GM21737 (cell line): ENCODE measurements at regions not wholly inside any gene's neighbourhood (a gene's known extent, or its start where the extent isn't known, plus 50 kb on each side); places are given as distances from the start of the nearest gene placed in this dataset.
"Not testable (repeated sequence)": the region's sequence is repeated elsewhere in the genome, so short reads cannot be mapped to it uniquely, and the experiment has no call there.

Experiments
- ATAC-seq: cut with Tn5 transposase; IDR thresholded peaks from one replicate; pipeline ENCODE4 v1.9.1; 2021; ENCODE audit warnings: mild to moderate bottlenecking, moderate library complexity; ENCODE audit not compliant: unreplicated experiment

DNA sequence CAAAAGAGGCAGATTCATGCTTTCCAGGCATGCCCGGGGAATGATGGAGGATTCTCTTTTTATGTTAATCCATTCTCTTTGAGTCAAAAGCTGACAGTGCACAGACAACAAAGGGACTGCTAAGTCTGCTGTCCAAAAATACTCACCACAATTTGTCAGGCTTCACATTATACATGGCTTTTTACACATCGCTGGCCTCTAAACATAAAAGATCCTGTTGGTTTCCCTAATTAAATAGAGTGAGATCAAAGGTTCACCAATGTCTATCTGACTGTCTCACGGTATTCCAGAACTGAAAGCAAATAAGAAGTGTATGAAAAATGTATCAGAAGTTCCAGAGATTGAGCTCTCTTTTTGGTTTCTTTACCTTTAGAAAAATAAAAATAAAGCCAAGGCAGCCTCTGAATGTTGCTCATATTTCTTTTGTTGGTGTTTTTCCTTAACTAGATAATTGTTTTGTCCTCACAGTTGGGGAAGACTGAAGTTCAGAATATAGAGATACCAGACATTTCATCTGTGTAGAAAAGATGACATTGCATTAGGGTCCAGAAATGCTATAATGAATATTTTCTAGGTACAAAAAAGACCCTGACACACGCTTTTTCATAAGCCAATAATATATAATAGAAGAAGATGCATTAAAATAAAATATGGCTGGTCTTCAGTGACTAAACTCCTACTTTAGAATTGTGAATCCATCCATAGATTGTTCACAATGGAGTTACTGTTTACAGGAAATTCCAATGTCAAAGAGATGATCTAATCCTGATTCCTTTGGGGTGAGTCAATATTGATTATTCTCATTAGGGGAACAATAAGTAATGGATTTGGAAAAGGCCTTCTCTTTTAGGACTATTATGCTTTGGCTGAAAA is 688.2 kb upstream of the CDH6 start:
- no peak for ATAC-seq

DNA sequence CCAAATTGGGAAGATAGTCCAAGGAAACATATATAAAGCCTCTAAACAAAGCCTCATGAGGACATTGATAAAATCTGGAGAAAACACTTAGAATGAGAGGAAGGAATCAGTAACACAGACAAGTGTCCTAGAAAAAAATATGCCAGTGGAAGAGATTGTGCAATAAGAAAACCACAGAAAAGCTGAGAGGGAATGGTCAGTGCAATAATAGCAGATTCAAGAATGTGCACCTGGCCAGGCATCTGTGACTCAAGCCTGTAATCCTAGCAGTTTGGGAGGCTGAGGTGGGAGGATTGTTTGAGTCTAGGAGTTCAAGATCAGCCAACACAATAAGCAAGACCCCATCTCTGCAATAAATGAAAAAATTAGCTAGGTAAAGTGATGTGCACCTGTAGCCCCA is 691.2 kb upstream of the CDH6 start:
- ATAC-seq = no peak

- no peak for ATAC-seq
Measured at GRCh38 chr5:30501065-30501464, 692.4 kb upstream of the CDH6 start.

DNA sequence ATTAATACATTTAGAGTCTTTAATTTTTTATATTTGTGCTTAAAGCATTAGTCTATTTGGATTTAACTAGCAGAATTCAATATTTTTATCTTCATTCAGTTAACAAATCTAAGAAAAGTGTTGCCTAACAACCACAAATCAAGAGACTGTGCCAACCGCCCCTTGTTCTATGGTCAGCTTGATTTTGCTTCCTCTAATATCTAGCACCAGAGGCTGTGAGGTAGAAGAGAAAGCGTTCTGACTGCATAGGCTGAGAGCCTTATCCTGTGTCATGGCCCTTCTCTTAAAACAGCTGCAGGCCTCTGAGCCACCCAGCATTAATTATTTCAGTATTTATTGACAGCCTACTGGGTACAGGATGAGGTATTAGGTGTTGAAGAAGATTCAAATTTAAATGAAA is 693.0 kb upstream of the CDH6 start:
- ATAC-seq = no peak

GRCh38 chr5:30499402-30499801 is 694.1 kb upstream of the CDH6 start:
- ATAC-seq = no peak

DNA sequence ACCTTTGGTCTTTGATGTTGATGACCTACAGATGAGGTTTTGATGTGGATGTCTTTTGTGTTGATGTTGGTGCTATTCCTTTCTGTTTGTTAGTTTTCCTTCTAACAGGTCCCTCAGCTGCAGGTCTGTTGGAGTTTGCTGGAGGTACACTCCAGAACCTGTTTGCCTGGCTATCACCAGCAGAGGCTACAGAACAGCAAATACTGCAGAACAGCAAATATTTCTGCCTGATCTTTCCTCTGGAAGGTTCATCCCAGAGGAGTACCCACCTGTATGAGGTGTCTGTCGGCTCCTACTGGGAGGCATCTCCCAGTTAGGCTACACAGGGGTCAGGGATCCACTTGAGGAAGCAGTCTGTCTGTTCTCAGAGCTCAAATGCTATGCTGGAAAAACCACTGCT is 694.5 kb upstream of the CDH6 start:
- no peak for ATAC-seq

DNA sequence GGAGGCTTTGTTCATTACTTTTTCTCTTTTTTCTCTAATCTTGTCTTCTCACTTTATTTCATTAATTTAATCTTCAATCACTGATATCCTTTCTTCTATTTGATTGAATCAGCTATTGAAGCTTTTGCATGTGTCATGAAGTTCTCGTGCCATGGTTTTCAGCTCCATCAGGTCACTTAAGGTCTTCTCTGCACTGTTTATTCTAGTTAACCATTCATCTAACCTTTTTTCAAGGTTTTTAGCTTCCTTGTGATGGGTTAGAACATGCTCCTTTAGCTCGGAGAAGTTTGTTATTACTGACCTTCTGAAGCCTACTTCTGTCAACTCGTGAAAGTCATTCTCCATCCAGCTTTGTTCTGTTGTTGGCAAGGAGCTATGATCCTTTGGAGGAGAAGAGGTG is 695.0 kb upstream of the CDH6 start:
- not testable (repeated sequence) for ATAC-seq

GRCh38 chr5:30494113-30494512 is 699.4 kb upstream of the CDH6 start:
- not testable (repeated sequence) for ATAC-seq

- no peak for ATAC-seq
Measured at GRCh38 chr5:30479104-30479503, 714.4 kb upstream of the CDH6 start.

DNA sequence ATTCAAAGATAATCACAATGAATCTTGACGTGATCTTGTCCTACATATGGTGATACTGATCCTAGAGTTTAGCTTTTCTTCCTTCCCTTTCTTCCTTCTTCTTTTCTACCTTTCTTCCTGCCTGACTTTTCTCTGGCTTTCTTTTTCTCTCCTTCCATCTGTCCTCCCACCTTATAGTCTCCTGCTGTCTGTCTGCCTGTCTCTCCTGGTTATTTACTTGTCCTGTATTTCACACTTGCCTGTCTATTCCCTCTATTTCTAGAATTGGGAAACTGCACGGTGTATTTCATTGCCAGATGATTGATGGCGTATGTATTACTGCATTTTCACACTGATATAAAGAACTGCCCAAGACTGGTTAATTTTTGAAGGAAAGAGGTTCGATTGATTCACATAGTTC is 718.1 kb upstream of the CDH6 start:
- ATAC-seq = no peak

GRCh38 chr5:30469691-30470090 is 723.8 kb upstream of the CDH6 start:
- no peak for ATAC-seq

- ATAC-seq = no peak
Measured at GRCh38 chr5:30458681-30459080, 734.8 kb upstream of the CDH6 start.

GRCh38 chr5:30455484-30455883 is 738.0 kb upstream of the CDH6 start:
- not testable (repeated sequence) for ATAC-seq

- ATAC-seq = no peak
Measured at GRCh38 chr5:30453168-30453567, 740.3 kb upstream of the CDH6 start.

DNA sequence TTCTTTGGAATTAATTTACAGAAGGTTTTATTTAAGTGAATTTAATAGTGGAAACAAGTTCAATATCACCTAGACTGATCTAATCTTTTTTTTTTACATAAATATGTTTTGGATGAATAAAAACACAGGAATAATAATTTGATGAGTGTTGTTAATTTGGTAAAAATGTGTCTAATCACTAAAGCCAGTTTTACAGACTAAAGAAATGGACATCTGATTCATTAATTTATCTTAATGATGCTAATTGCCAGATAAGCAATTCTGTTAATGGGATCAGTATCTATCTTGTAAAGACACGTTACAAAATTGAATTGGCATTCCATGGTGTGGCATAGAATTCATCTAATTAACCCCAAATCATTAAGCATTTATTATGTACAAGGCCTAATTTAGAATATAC is 743.3 kb upstream of the CDH6 start:
- no peak for ATAC-seq

DNA sequence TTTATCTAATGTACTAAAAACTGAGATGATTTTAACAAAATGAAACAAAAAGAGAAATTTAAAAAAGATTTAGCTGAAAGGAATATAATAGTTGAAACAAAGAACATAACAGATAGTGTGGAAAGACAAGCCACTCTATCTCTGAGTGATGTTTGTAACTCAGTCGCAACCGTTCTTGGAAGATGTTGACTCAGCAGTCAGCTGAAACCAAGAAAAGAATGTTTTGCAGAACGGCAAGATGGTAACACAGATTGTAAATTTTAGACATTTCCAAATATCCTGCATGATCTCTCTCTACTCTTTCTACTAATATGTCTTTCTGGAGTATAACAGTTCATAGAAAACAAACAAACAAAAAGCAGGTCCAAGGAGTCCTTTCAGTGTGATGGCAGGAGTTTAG is 746.1 kb upstream of the CDH6 start:
- ATAC-seq = no peak

DNA sequence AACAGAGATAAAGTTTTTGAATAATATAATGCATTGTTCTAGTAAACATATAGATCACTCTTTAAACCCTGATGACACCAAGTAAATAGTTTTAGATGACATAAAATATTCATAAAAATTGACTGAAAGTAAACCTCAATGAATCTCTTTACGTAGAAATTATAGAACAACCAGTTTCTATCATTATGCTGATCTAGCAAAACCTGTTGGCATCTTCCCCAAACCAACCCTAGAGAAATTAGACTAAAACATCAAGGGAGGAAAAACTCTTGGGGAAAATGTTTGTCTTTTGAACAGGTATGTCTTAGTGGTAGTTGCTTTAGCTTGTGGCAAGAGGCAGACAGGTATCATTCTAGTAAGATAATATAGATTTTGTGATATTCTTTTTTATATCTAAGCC is 747.0 kb upstream of the CDH6 start:
- no peak for ATAC-seq

GRCh38 chr5:30438785-30439184 is 754.7 kb upstream of the CDH6 start:
- no peak for ATAC-seq

DNA sequence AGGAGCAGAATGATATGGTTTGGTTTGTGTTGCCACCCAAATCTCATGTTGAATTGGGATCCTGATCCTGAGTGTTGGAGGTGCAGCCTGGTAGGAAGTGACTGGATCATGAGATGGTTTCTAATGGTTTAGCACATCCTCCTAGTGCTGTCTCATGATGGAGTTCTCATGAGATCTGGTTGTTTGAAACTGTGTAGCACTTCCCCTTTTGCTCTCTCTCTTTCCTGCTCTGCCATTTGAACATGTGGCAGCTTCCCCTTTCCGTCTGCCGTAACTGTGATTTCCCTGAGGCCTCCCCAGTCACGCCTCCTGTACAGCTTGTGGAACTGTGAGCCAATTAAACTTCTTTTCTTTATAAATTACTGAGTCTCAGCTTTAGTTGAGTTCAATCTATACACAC is 756.8 kb upstream of the CDH6 start:
- no peak for ATAC-seq

DNA sequence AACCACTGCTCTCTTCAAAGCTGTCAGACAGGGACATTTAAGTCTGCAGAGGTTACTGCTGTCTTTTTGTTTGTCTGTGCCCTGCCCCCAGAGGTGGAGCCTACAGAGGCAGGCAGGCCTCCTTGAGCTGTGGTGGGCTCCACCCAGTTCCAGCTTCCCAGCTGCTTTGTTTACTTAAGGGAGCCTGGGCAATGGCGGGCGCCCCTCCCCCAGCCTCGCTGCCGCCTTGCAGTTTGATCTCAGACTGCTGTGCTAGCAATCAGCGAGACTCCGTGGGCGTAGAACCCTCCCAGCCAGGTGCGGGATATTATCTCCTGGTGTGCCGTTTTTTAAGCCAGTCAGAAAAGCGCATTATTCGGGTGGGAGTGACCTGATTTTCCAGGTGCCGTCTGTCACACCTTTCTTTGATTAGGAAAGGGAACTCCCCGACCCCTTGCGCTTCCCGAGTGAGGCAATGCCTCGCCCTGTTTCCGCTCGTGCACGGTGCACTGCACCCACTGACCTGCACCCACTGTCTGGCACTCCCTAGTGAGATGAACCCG is 764.5 kb upstream of the CDH6 start:
- ATAC-seq = not testable (repeated sequence)

DNA sequence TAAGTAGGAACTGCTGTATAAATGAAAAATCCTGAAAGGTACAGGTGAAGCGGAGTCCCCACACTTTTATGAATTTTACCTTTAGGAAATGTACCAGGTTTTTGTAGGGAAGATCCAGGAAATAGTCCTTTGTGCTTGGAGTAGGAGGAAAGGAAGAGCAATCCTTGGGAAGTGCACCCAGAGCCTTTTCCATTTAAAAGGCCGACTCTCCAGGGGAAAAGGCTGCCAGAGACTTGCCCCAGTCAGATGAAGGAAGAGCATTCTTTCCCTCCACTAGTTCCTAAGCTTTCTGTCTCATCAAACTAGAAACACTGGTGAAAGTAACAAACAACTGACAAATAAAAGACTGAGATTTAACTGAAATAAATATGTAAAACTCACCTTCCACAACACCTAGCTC is 779.4 kb upstream of the CDH6 start:
- ATAC-seq = no peak

DNA sequence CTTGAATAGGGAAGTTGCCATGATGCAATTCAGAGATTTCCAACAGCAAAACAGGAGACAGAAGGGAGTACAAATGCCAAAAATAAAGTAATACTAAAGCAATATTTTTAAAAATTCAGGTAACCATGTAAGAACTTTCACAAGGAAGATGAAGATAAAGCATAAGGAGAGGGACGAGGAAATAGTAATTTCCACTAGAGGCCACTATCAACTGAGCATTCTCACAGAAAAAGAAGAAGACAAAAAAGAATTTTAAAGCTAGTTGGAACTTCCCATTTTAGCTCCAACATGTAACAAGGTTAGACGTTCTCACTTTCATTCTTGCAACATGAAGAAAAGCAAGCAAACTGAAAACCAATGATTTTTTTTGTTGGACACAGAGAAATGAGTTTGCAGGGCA is 779.9 kb upstream of the CDH6 start:
- no peak for ATAC-seq

DNA sequence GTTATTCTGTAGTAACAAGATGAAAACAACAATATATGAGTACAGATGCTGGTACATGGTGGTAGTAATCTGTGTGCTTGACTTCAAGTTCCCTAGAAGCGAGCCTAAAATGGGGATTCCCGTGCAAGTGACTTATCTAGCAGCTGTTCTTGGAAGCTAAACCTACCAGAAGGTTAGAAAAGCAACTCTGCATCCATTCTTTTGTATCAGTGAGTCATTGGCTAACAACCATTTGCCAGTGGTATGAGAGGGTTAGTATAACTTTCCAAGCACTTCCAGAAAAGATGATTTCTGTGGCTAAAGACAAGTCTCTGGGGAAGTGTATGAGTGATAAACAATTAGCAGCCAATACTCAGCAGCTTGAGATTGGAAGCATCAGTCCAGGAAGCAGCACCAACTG is 787.7 kb upstream of the CDH6 start:
- no peak for ATAC-seq
